ENCODE measurements at regions not wholly inside any gene's neighbourhood (a gene's known extent, or its start where the extent isn't known, plus 50 kb on each side); places are given as distances from the start of the nearest gene placed in this dataset.

- H3K27ac ChIP-seq (replicated peaks in 1 of 4), result no peak overlapping the region
- WGBS, result 83% methylated on average over 4 of the region's 4 CpGs
- intact Hi-C loops (cut with DNase I), result no loop called here
These were observed 111.4 kb upstream of the PLAAT1 start for GRCh38 chr3:193129607-193130006.

DNA sequence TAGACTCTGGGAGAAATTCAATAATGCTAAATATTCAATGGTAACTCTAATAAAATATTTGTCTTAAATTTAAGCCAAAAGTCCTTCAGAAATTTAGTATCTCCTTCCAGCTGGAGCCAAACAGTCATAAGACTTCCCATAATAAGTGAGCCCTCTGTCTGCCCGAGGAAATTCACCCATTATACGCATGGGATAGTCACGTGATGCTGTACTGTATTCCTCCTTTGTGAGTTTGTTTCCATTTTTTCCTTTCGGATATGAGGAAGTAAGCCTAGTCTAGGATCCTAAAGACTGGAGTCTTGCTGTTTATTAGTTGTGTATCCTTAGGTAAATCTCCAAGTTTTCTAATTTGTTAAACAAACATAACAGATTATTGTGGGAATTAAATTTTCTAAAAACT lies 110.4 kb upstream of the PLAAT1 start:
- Histone ChIP-seq H3K36me3 (no peaks in the 10 kb centered on the region), H3K4me3 (no peak overlapping the region), H3K4me1 (no peaks in the 10 kb centered on the region), H3K9me3 (no peaks in the 10 kb centered on the region), H3K27me3 (no peaks in the 10 kb centered on the region), H3K27ac (replicated peaks in 1 of 4) (no peak overlapping the region)
- no peak for DNase-seq (ENCODE audit: extremely low spot score)
- TF ChIP-seq EP300 (IDR thresholded peaks at IDR 0.05), result no peak
- TF ChIP-seq POLR2A (IDR thresholded peaks at IDR 0.05; ENCODE audit: low read depth), result no peak
- no peak for TF ChIP-seq POLR2AphosphoS5 (IDR thresholded peaks at IDR 0.05)
- TF ChIP-seq CTCF (IDR thresholded peaks at IDR 0.05), result no peak
- intact Hi-C loops (cut with DNase I), result no loop called here
- 74% methylated on average over 4 of the region's 4 CpGs for WGBS

More at GRCh38 chr3:193129607-193130006, 111.4 kb upstream of the PLAAT1 start:
- H3K4me1 ChIP-seq, result no peaks in the 10 kb centered on the region
- H3K4me3 ChIP-seq, result no peak overlapping the region
- H3K36me3 ChIP-seq, result no peaks in the 10 kb centered on the region
- no peak for DNase-seq (ENCODE audit: extremely low spot score)
- TF ChIP-seq POLR2AphosphoS5 (IDR thresholded peaks at IDR 0.05) (no peak), CTCF (IDR thresholded peaks at IDR 0.05) (no peak), EP300 (IDR thresholded peaks at IDR 0.05) (no peak), POLR2A (IDR thresholded peaks at IDR 0.05; ENCODE audit: low read depth) (no peak)
- H3K9me3 ChIP-seq, result no peaks in the 10 kb centered on the region
- H3K27me3 ChIP-seq, result no peaks in the 10 kb centered on the region

DNA sequence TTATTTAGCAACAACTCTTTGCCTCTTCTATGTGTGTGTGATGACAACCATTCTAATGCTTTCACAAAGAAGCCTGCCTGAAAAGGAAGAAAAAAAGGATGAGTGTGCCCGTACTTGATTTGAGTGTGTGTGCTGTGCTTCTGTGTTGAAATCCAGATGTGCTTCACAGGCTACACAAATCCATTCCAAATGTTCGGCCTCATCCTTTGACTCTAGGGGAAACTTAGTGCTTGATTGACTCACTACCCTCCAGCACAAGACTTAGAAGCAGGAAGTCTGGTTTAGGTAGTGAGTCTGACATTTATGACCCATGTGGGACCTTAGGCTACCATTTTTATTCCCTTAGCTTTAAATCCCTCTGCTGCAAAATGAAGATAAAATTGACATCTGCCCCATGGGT lies 108.8 kb upstream of the PLAAT1 start:
- Histone ChIP-seq H3K27me3 (no peaks in the 10 kb centered on the region), H3K36me3 (no peaks in the 10 kb centered on the region), H3K27ac (replicated peaks in 1 of 4) (no peak overlapping the region), H3K4me3 (no peak overlapping the region), H3K9me3 (no peaks in the 10 kb centered on the region), H3K4me1 (no peaks in the 10 kb centered on the region)
- intact Hi-C loops (cut with DNase I), result no loop called here
- DNase-seq (ENCODE audit: extremely low spot score), result no peak
- 46% methylated on average over 2 of the region's 2 CpGs for WGBS
- no peak for TF ChIP-seq EP300 (IDR thresholded peaks at IDR 0.05)

DNA sequence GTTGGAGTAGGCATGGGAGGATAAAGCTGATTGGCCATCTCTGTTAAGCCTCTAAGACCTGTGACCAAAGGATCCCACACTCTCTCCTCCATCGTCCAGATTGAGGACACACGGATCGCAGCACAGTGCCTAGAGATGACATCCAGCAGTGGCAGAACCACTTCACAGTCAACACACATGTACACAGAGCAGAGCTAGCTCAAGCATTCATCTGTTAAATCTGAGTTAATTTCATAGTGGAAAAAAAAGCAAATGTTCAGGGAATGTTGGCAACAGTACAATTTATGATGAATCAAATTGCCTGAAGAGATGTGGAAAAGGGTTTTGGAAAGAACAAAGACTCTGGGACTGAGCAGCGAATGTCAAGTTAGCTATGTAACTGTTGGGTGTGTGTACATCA lies 108.1 kb upstream of the PLAAT1 start:
- intact Hi-C loops (cut with DNase I), result no loop called here

GRCh38 chr3:193134856-193135255 lies 106.2 kb upstream of the PLAAT1 start:
- 28% methylated on average over 5 of the region's 5 CpGs for WGBS
- intact Hi-C loops (cut with DNase I), result no loop called here
- no peaks in the 10 kb centered on the region for H3K27me3 ChIP-seq
- H3K4me1 ChIP-seq, result no peaks in the 10 kb centered on the region
- no peak for TF ChIP-seq POLR2AphosphoS5 (IDR thresholded peaks at IDR 0.05)
- no peak for TF ChIP-seq EP300 (IDR thresholded peaks at IDR 0.05)
- TF ChIP-seq POLR2A (IDR thresholded peaks at IDR 0.05; ENCODE audit: low read depth), result no peak
- TF ChIP-seq CTCF (IDR thresholded peaks at IDR 0.05), result no peak
- H3K4me3 ChIP-seq, result no peak overlapping the region
- H3K36me3 ChIP-seq, result no peaks in the 10 kb centered on the region
- H3K9me3 ChIP-seq, result no peaks in the 10 kb centered on the region
- DNase-seq (ENCODE audit: extremely low spot score), result no peak
- no peak overlapping the region for H3K27ac ChIP-seq (replicated peaks in 1 of 4)

More for the DNA sequence above, 108.1 kb upstream of the PLAAT1 start:
- DNase-seq (ENCODE audit: extremely low spot score), result no peak
- Histone ChIP-seq H3K27ac (replicated peaks in 1 of 4) (no peak overlapping the region), H3K4me1 (no peaks in the 10 kb centered on the region), H3K9me3 (no peaks in the 10 kb centered on the region), H3K27me3 (no peaks in the 10 kb centered on the region), H3K4me3 (no peak overlapping the region), H3K36me3 (no peaks in the 10 kb centered on the region)
- 46% methylated on average over 4 of the region's 4 CpGs for WGBS
- TF ChIP-seq POLR2AphosphoS5 (IDR thresholded peaks at IDR 0.05) (no peak), POLR2A (IDR thresholded peaks at IDR 0.05; ENCODE audit: low read depth) (no peak), CTCF (IDR thresholded peaks at IDR 0.05) (no peak), EP300 (IDR thresholded peaks at IDR 0.05) (no peak)
